HG02840 (cell line): ENCODE measurements at regions not wholly inside any gene's neighbourhood (a gene's known extent, or its start where the extent isn't known, plus 50 kb on each side); places are given as distances from the start of the nearest gene placed in this dataset.

Experiments
- ATAC-seq: cut with Tn5 transposase; IDR thresholded peaks from one replicate; pipeline ENCODE4 v1.9.1; 2021; ENCODE audit warnings: mild to moderate bottlenecking, moderate library complexity, moderate number of reproducible peaks; ENCODE audit not compliant: unreplicated experiment, low FRiP score

GRCh38 chr18:39375066-39375465 is 1809.5 kb upstream of the CELF4 start:
- no peak for ATAC-seq

- no peak for ATAC-seq
Measured at GRCh38 chr18:39371996-39372395, 1806.4 kb upstream of the CELF4 start.

- ATAC-seq: no peak
Measured at GRCh38 chr18:39366656-39367055, 1801.1 kb upstream of the CELF4 start.

GRCh38 chr18:39365836-39366485 is 1800.4 kb upstream of the CELF4 start:
- no peak for ATAC-seq

- ATAC-seq: no peak
Measured at GRCh38 chr18:39360072-39360471, 1794.5 kb upstream of the CELF4 start.

- no peak for ATAC-seq
Measured at GRCh38 chr18:39359636-39360035, 1794.0 kb upstream of the CELF4 start.

- no peak for ATAC-seq
Measured at GRCh38 chr18:39350945-39351344, 1785.3 kb upstream of the CELF4 start.

GRCh38 chr18:39349801-39350200 is 1784.2 kb upstream of the CELF4 start:
- no peak for ATAC-seq

- no peak for ATAC-seq
Measured at GRCh38 chr18:39348757-39349156, 1783.2 kb upstream of the CELF4 start.

- ATAC-seq: no peak
Measured at GRCh38 chr18:39347701-39348100, 1782.1 kb upstream of the CELF4 start.

- no peak for ATAC-seq
Measured at GRCh38 chr18:39346916-39347315, 1781.3 kb upstream of the CELF4 start.

GRCh38 chr18:39345321-39345720 is 1779.7 kb upstream of the CELF4 start:
- ATAC-seq: no peak

- ATAC-seq: no peak
Measured at GRCh38 chr18:39344487-39344886, 1778.9 kb upstream of the CELF4 start.

GRCh38 chr18:39341129-39341528 is 1775.5 kb upstream of the CELF4 start:
- no peak for ATAC-seq

- ATAC-seq: no peak
Measured at GRCh38 chr18:39340418-39340817, 1774.8 kb upstream of the CELF4 start.

GRCh38 chr18:39329496-39330275 is 1764.1 kb upstream of the CELF4 start:
- ATAC-seq: no peak

- ATAC-seq: no peak
Measured at GRCh38 chr18:39326772-39327171, 1761.2 kb upstream of the CELF4 start.

GRCh38 chr18:39325973-39326372 is 1760.4 kb upstream of the CELF4 start:
- ATAC-seq: no peak

- no peak for ATAC-seq
Measured at GRCh38 chr18:39319141-39319540, 1753.5 kb upstream of the CELF4 start.

- ATAC-seq: no peak
Measured at GRCh38 chr18:39318462-39318861, 1752.9 kb upstream of the CELF4 start.

GRCh38 chr18:39318008-39318407 is 1752.4 kb upstream of the CELF4 start:
- no peak for ATAC-seq

GRCh38 chr18:39314595-39314994 is 1749.0 kb upstream of the CELF4 start:
- ATAC-seq: no peak
